Right renal cortex interstitium (tissue), 3 donors: ENCODE measurements at regions not wholly inside any gene's neighbourhood (a gene's known extent, or its start where the extent isn't known, plus 50 kb on each side); places are given as distances from the start of the nearest gene placed in this dataset.

Experiments used
- DNase-seq, 3 donors: peaks; one replicate each; pipeline ENCODE4 v3.0.0-alpha.2; 2013; ENCODE audit warnings: low read depth in 3 of 3, low spot score in 2 of 3

DNA sequence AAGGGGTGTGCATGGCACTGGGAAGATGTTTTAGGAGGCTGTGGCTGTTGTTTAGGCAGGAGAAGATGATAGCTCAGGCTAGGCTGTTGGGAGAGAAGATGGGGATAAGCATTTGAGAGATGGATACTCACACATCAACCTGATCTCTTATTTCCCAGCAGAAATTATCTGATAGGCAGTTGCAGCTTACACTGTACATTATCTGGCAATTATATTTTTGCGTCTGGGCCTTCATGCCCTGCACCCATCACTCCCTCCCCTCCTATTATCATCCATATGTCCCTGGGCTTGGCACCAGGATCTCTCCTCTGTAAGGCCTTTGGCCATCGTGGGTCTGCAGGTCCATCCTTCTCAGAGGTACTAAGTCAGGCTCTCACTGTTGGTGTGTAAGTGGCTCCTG is 401.0 kb upstream of the EEF2KMT start:
- DNase-seq = no peak

DNA sequence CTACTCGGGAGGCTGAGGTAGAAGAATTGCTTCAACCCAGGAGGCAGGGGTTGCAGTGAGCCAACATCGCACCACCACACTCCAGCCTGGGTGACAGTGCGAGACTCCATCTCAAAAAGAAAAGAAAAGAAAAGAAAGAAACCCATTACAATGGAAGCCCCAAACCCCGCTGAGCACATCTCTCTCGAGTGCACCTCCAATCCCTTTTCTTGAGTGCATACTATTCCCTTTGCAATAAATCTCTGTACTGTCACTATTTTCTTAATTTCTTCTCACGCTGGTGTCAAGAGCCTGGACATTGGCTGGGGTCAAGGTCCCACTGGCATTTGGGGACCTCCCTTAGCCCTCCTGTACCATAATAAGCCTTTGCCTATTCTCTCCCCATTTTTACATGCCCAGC is 398.4 kb upstream of the EEF2KMT start:
- DNase-seq = no peak

DNA sequence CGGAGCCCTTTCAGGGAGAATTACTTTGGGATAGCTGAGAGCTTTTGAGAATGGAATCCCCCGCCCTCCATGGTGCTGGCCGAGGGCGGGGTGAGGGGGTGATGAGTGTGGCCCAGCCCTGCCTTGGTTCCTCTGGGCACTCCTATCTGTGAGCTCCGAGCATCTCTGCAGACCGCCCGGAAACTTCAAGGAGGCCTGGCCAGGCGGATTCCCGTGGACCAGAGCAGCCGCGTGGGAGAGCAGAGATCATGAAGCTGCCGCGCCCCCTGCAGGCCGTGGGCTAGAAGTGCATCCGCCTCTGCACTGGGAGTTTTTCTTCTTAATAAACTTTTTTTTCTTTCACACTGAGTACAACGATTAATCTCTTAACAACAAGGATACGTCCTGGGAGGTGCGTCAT is 392.9 kb upstream of the EEF2KMT start:
- no peak for DNase-seq

DNA sequence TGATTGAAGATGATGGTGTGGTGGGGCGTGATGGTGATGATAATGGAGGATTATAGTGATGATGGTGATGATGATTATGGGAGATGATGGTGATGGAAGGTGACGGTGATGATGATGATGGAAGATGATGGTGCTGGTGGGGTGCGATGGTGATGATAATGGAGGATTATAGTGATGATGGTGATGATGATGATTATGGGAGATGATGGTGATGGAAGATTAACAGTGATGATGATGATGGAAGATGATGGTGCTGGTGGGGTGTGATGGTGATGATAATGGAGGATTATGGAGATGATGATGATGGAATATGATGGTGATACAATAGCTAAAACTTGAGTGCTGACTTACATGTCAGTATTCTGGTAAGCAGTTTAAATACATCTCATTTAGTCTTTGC is 391.0 kb upstream of the EEF2KMT start:
- no peak for DNase-seq

DNA sequence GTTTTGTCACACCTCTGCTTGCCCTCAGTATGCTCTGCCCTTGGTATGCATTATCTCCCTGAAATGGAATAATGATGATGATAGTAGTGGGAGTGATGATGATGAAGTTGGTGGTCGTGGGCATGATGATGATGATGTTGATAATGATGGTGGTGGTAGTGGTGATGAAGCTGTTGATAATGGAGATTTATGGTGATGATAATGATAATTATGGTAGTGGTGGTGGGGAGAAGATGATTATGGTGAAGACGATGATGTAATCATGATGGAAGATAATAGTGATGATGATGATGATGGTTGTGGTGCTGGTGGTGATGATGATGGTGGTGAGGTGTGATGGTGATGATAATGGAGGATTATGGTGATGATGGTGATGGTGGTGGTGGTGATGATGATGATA is 390.1 kb upstream of the EEF2KMT start:
- no peak for DNase-seq

DNA sequence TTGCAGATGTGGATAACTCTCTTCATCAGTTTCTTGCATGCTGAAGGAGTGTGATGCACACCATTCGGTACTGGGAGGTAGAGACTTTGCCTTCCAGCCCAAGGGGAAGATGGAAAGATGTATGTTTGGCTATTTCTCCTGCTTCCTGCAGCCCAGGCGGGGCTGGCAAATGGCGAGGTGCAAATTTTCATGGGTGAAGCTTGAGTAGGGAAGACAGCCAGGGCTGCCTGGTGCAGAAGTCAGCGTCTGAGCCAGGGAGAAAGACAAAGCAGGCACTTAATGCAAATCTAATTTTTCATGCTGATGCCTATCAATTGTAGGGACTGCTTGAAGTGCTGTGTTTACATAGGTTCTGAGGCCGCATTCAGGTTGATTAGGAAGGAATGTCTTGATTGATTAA is 384.7 kb upstream of the EEF2KMT start:
- no peak for DNase-seq

DNA sequence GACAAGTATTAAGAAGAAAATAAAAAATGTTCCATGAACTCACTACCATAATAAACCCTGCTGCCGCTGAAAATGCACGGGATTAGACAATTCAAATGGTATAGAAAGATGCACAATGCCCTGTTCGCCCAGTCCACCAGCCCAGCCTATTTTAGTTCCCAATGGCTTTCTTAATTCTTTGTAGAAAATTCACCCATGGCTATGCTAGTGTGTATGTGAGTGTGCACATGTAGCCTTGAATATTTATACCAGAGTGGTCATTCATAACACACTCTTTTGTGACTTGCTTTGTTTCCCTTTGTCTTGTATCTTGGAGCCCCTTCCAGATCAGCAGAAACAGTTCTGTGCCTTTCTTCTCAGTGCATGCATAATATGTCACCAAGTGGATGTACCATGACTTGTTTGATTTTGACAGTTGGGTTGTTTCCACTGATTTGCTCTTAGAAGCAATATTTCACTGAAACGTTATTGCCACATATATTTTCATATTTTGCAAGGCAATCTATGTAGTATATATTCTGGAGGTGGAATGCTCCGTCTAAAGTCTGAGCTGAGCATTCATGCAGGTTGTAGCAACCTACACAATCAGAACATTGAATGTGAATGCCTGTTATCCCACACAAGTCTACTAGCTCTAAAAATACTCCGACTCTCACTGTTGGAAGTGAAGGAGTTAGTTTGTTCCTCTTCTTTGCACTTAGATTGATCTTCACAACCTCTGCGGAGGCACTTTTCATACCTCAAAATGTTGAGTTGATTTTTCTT is 383.0 kb upstream of the EEF2KMT start:
- no peak for DNase-seq

DNA sequence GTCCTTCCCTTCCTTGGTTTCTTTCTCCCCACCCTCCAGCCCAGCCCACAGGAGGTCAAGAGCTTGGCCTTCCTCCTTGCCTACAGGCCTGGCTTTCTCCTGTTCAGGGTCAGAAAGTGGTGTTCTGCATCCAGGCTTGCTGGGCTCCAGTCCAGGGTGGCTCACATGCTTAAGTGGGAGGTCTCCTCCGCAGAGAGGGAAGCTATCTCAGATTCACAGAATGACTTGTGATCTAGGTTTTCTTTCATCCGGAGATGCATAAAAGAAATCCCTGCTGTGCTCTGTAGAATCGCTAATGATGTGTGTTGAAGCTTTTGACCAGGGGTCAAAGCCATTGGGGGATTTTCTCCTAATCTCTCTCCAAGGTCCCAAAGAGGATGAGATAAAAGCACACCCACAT is 382.3 kb upstream of the EEF2KMT start:
- DNase-seq = no peak

DNA sequence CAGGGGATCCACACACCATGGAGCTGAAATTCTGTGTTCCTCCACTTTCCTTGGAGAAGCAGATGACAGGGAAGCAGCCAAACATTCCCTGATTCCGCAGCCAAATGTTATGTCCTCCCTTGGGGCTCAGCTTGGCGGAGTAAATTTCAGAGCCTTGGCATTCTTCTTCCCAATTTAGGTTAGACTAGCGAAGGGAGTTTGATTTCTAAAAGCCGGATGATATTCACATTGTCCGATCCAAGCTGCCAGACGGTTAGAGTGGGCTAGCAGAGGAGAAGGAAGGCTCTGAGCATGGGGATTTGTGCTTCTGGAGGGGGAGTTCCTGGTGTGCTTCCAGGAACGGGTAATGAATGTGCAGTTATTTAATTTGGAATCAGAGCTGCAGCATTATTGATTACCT is 380.4 kb upstream of the EEF2KMT start:
- DNase-seq = no peak

DNA sequence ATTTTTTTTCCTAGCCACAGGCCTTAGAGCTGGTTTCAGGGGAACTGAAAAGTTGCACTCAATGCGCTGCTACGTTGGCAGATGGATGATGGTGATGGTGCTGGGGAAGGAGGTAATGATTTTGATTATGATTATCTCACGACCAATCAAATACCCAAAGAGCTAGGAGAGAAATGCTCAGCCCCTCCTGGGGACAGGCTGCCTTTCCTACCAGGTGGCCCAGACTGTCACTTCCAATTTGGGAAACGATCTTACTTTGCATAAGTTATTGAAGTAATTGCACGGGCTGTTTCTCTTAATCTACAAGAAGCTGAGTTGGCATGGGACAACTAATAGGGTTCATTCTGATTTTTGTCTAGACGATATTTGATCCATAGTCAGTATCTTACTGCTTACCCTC is 379.7 kb upstream of the EEF2KMT start:
- no peak for DNase-seq

DNA sequence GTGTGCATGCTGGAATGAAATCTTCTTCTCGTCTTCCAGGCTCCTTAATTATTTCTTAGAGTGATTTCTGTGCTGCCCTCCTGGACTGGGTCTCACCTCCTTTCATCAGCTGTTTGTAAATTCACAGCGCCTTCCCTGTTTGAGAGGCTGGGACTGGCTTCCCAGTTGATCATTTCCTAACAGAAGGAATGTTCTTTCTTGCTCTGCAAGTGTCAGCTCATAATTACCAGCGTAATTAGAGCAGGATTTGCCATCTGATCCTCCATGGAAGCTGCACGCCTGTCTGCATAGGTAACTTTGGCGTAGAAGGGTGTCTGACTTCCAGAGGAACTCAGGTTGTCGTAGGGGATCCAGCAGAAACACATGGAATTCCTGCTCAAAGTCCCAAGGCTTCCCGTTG is 375.0 kb upstream of the EEF2KMT start:
- no peak for DNase-seq

DNA sequence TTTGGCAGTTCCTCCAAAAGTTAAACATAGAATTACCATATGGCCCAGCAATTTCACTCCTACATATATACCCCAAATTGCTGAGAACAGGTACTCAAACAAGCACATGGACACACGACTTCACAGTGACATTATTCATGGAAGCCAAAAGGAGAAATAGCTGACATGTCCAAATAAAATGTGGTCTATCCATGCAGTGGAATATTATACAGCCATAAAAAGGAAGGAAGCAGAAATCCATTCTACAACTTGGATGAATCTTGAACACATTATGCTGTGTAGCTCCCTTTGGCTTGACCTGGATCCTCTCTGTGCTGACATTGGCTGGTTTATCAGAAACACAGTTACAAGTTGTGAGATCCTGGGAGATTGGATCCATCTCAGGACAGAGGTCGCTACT is 370.9 kb upstream of the EEF2KMT start:
- DNase-seq = no peak

DNA sequence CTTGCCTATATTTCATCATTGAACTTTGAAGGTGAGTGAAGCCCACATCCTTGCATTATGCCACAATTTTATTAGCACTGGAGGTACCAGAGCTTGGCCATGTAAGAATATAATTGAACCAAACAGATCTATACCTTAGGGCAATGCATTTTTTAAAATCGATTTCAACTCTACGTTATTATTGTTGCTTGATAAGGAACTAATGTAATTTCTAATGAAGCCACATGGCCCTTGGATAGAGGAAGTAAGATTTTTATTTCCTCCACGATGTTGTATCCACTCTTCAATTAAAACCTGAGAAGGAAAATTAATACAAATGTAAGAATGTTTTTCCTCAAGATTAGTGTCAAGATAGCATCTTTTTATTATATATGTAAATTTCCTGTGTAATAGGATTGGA is 370.0 kb upstream of the EEF2KMT start:
- no peak for DNase-seq

DNA sequence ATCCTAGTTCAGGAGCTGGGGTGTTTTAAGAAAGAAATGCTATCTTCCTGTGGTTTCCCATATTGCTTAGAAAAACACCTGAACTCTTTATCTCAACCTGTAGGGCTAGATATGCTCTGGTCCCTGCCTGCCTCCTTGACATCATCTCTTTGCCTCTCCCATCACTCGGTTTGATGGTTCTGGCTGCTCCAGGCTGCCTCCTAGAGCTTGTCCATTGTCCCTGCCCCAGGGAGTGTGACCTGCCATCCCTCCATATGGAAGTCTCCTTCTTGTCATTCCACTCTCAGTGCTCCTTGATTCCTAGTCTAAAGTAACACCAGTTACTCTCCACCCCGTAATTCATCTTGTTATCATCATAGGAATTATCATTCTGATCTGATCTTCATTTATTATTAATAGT is 369.0 kb upstream of the EEF2KMT start:
- no peak for DNase-seq

DNA sequence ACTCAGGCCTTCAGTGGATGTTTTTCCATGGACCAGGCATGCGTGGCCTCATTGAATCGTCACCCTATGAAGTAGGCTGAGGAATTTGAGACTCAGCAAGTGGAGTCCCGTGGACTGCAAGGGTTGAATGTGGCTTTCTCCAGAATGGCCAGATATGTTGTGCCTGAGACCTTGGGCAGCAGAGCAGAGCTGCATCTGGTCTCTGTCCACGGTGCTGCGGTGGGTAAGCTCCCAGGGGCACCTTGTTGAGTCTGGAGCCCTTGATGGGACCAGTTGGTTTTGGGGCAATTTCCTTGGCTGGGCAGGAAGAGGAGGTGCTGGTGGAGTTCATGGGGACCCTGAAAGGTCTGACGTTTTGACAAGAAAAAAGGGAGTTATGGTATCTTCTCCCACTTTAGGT is 368.1 kb upstream of the EEF2KMT start:
- no peak for DNase-seq

DNA sequence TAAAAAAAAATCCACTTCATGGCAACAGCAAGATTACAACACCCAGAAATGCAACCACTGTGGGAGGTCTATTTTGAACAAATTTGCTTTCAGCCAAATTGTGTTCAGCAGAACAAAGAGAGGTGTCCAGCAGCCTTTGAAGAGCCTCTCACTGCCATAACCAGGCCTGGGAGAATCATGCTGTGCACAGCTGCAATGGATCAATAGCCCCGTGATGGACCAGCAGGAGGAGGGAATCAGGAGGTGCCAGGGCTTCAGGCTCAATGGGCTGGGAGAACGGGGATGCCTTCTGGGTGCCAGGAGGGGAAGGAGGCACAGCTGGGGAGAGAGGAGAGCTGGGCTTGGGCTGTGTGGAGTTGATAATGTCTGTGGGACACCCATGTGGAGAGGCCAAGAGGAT is 366.2 kb upstream of the EEF2KMT start:
- no peak for DNase-seq

DNA sequence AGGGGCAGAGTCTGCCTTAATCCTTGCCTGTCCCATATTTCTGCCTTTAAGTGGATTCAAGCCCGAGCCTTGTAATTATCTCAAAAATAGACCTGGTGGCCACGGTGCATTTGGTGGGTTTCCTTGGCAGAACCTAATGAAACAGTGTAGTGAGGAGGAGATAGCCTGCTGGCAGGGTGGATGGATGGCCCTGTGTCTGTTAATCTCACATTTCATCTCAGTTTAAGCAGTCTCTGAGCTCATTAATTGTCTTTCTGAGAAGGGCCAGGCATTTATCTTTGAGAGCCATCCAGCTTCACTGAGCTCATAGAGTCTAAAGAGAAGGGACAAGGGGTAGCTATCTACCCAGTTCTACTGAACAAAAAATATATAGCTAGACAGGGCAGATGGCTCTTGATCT is 364.0 kb upstream of the EEF2KMT start:
- no peak for DNase-seq

DNA sequence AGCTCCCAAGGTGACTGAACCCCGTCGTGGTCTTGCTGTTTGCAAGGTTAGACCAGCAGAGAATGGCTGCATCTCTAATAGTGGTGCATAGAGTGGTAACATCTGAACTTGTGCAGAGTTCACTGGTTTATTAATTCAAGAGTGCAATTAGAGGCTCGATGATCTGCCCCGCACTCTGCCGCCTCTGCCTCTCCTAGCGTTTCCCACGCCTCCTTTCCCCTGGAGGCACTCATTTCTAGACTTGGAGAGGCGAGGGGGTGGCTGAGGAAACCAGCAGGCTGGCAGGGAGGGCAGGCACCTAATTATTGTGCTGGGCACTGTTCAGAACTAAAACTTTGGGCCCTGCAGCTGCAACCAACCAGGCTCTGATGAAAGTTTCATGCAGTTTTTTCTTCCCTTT is 363.5 kb upstream of the EEF2KMT start:
- DNase-seq = no peak

DNA sequence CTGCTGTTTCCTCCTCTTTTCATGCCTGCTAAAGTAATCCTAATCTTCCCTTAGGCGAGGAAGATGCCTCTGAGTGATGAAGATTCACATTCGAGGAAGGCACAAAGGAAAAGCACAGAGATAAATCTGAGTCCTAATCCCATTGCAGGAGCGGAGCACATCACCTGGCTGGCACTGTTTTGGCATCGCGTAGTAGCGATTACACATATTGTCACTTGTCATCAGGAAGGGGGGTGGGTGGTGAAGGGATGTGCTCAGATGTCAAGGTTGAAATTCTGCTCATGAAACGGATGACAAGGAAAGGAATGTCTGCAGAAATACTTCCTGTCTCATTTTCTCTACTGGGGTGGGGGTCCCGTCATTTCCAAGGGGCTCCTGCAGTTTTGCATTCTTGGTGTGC is 363.1 kb upstream of the EEF2KMT start:
- DNase-seq = no peak

DNA sequence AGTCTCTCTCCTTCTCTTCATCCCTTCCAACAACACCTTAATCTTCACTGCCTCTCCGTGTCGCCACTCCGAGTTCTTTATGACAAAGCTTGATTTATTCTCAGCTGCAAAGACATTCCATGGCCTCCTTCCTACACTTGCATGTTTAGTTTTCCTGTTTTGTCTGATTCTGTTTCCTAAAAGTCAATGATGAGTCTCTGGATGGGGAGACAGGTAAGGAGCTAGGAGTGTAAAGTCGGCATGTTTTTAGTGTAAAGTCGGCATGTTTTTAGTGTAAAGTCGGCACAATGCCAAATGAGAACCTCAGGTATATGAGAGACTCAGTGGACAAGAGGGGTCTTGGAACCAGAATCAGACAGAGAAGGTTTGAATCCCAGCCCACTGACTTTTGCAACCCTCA is 362.3 kb upstream of the EEF2KMT start:
- DNase-seq = no peak

DNA sequence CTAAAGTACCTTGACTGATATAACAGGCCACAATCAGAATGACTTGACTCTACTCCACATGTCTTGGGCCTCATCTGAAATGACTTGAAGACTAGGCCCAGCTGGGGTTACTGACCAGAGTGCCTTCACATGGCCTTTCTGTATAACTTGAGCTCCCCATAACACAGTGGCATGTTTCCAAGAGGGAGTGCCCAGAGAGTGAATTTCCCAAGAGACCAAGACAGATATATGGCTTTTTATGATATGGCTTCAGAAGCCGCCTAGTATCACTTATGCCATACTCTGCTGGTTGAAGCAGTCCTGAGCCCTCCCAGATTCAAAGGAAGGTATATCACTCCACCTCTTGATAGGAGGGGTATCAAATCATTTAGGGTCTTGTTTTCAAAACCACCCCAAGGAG is 357.5 kb upstream of the EEF2KMT start:
- no peak for DNase-seq

DNA sequence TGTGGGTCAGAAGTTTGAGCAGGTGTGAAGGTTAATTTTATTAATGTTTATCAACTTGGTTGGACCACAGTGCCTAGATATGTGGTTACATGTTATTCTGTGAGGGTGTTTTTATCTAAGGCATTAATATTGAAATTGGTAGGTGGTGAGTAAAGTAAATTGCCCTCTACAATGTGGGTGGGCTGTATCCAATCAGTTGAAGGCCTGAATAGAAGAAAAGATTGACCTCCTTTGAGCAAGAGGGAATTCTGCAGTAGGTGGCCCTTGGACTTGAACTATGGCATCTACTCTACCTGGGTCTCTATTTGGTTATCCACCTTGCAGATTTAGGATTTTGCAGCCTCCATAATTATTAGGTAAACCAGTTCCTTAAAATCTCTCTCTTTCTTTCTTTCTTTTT is 356.8 kb upstream of the EEF2KMT start:
- no peak for DNase-seq

DNA sequence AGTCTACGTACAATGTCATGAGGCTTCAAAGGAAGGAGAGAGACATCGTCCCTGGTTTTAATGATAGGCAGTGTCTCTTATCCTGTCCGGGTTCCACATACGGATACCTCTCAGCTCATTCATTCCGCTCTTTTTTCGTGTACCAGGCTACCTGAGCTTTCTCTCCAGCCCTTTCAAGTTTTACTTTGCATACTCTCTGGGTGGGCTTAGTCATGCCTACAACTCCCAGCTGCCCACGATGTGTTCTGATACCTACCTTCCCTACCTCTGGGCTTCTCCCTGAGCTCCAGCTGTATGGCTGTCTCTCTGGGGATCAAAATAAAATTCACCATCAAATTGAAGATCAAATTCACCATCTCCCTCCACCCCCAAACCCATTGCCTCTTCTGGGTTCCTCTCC is 354.0 kb upstream of the EEF2KMT start:
- no peak for DNase-seq
